HG03066 (cell line): ENCODE measurements at regions not wholly inside any gene's neighbourhood (a gene's known extent, or its start where the extent isn't known, plus 50 kb on each side); places are given as distances from the start of the nearest gene placed in this dataset.
"Not testable (repeated sequence)": the region's sequence is repeated elsewhere in the genome, so short reads cannot be mapped to it uniquely, and the experiment has no call there.

Experiments
- ATAC-seq: cut with Tn5 transposase; IDR thresholded peaks from one replicate; pipeline ENCODE4 v1.9.1; 2021; ENCODE audit warnings: low read depth; ENCODE audit not compliant: unreplicated experiment

- ATAC-seq = no peak
Observed at GRCh38 chr1:220942278-220942677, 63.0 kb downstream of the HLX start.

- not testable (repeated sequence) for ATAC-seq
Observed at GRCh38 chr1:220942914-220943313, 63.7 kb downstream of the HLX start.

DNA sequence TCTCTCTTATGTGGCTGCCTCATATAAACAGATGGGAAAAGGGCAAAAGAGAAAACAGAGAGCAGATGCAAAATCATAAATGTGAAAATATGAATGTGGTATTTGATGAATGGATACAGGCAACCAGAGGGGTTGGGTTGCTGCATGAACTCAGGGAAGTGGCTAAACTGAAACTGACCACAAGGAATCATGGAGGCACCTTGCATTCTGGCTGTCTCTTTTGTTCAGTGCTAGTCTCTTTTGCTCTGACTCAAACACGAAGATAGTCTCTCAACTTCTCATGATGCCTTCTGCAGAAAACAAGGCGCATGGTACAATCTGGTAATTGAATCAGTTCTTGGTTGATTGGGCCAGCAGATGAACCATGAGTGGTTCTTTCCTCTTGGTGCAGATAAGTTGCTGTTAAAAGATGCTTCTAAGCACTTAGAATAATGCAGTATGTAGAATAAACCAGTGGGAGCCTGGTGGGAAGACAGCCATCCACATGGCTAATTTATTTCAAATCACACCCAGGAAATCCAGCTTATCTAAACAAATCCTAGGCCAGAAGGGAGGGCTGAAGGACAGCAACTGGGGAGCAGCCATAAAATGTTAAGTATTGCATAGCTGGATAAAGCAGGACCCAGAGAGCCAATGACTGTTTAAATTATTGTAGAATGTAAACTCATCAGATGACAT, 64.2 kb downstream of the HLX start:
- ATAC-seq = no peak

- ATAC-seq = no peak
Observed at GRCh38 chr1:220950576-220950975, 71.3 kb downstream of the HLX start.

GRCh38 chr1:220952961-220953643, 73.9 kb downstream of the HLX start:
- no peak for ATAC-seq

DNA sequence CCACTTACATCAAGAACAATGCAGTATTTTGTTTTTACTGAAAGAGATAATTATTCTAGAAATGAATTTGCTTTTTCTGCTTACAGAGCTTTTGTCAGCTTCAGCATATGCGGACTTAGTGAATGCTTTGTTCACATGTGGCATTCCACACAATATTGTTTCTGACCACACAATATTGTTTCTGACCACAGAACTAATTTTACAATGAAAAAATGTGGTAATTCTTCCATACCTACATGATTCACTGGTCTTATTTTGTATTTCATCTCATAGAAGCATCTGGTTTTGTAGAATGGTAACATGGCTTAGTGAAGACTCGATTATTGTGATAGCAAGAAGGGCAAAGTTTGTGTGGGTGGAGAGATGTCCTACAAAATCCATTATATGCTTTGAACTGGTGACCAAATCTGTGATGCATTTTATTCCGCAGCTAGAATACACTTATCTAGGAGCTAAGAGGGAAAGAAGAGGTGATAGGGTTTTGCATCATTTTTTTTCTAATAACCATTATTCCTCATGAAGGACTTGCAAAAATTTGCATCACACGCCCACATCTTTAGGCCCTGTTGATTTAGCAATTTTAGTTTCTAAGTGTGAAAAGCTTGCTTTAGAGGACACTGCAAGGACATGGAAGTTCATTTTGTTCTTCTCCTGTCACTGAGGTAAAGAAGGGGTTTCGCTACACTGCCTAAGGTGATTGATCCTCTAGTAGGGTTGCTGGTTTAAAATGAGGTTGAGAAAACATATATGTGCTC, 75.3 kb downstream of the HLX start:
- ATAC-seq = no peak

- ATAC-seq = no peak
Observed at GRCh38 chr1:220955116-220955515, 75.9 kb downstream of the HLX start.

DNA sequence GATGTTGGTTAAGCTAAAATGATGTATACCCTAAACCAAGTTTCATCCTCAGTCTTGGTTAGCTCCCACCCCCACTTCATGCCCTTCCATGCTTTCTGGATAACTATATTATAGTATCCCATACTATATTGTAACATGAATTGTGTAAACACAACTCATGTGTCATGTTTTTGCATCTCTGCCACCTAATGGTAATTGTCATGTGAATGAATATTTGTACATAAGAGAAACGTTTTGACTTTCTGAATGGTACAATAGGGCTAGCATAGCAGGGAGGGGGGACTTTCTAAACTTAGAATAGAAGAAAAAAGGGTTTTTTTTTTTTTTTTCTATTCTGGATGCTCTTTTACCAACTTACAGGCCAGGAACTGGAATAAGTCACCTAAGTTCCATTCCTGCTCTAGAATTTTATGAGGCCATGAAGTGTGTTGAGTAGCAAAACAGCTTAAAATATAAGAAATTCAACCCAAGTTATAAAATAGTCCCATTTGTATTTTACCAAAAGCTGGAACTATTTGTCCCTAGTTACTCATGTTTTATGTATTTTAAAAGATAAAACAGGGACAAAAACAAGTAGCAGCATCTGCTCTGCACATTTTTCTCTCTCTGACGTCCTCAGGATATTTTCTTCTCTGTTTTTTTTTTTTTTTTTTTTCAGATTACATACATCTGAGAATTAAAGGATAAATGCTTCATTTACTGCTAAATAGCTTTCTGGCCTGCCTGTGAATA, 77.4 kb downstream of the HLX start:
- ATAC-seq = no peak

DNA sequence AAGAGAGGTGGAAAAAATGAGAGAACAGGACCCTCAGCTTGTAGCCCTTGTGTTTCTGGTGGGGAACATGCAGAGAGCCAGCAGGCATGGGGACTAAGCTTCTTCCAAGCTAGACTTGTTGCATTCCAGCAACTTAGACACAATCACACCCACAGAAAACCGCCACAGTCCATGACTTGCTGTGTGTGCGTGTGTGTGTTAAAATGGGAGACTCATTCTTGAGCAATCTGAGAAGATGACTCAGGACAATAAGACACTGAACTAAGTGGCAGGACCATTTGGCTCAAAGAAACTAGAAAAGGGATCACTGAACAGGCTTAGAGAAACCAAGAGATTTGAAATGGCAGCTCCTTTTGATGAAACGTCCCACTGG, 78.0 kb downstream of the HLX start:
- ATAC-seq = no peak

DNA sequence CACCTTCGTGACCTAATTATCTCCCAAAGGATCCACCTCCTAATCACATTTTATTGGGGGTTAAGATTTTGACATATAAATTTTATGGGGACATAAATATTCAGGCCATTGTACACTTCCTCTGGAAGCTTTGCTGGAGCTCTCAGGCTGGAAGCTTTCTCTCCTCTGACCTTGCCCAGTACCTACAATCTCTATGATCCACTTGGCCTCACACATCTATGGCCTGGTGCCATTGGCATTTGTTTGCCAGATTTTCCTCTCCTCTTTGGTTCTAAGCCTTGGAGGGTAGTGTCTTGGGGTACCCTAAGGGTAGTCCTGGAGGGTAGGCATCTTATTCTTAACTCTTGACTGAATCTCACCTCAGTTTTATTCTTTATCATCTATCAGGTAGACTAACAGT, 79.0 kb downstream of the HLX start:
- ATAC-seq = no peak

- ATAC-seq = no peak
Observed at GRCh38 chr1:220962031-220962751, 82.9 kb downstream of the HLX start.

DNA sequence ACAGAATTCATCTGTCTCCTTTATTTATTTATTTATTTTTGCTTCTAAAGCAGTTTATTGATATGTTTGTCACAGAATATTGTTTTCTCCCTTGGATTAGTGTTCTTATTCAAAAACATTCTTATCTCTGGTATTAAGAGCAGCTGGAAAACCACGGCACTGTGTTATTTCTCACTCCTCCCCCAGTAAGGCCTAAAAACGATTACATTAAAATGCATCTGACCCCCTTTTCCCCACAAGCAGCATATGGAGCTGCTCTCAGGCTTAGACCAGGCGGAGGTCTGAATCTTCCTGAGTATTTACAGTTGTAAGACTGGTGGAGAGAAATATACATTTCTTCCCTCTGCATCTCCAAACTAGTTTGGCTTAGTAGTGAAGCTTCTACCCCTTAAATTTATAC, 86.8 kb downstream of the HLX start:
- no peak for ATAC-seq

GRCh38 chr1:220966473-220966872, 87.2 kb downstream of the HLX start:
- no peak for ATAC-seq

DNA sequence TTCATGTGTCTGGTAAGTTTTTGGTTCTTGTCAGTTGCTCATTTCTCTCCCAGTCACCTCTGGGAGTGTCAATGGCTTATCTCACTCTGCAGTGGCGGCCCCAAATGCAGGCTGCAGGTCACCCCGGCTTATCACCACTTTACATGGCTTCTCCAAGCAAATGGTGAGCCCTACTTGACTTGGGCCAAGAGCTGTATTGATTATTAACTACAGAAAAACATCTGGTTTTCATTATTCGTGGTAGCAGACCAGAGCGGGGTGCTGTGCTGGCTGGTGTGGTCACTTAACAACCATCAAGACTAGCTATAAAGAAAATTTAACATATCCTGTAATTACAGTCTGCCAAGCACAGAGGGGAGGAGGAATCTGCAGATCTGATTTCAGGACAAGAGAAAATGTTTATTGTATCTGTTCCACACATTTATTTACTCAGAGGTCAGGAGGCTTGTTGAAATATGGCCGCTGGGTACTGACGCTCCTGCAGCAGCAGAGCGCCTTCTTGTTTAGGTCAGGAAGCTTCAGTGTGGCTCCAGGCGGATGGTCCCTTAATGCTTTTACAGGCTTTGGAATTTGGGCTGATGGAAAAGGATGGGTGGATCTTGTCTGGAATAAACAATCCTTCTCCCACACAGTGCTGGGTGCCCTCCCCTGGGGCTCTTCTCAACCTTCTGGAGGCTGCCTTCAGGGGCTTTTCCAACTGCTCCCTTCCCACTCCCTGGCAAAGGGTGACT, 87.8 kb downstream of the HLX start:
- no peak for ATAC-seq

DNA sequence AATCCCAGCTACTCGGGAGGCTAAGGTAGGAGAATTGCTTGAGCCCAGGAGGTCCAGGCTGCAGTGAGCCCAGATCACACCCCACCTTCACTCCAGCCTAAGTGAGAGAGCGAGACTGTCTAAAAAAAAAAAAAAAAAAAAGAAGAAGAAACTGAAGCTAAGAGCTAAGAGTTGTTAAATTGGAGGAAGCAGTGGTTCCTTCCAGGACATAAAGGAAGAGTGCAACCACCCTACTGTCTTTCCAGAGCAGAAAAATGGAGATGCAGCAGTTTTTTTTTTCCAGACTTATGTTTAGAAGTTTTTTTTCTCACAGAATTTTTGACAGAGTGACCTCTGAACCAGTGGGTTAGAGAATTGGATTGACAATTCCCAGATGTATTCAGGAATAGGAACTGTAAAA, 88.7 kb downstream of the HLX start:
- no peak for ATAC-seq

- ATAC-seq = not testable (repeated sequence)
Observed at GRCh38 chr1:220969281-220969680, 90.0 kb downstream of the HLX start.

GRCh38 chr1:220970311-220970710, 91.1 kb downstream of the HLX start:
- no peak for ATAC-seq

DNA sequence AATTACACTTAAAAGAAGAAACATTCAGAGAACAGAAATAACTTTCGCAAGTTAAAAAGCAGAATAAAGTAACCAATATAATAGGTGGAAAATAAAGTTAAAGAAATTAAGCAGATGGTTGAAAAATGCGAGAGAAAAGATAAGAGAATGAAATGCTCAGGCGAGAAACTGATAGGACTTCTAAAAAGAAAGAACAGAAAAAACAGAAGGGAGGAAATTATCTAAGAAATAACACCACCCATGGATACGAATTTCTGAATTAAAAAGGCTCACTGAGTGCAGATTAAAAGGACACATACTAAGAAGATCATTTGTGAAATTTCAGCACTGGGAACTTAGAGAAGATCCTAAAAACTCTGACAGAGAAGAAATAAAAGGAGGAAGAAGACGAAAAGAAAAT, 92.0 kb downstream of the HLX start:
- ATAC-seq = no peak

DNA sequence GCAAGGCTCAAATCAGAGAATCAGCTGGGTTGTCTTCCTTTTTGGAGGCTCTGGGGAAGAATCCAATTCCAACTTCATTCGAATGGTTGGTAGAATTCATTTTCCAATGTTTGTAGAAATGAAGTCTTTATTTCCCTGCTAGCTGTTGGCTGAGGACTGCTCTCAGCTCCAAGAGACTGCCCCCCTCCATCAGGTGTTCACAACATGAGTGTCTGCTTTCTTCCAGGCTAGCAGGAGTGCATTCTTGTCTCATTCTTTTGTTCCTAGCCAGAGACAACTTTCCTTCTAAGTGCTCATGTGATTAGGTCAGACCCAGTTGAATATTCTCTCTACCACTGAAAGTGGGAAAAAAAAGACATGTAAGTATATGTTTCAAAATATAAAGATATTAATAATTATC, 95.2 kb downstream of the HLX start:
- no peak for ATAC-seq

DNA sequence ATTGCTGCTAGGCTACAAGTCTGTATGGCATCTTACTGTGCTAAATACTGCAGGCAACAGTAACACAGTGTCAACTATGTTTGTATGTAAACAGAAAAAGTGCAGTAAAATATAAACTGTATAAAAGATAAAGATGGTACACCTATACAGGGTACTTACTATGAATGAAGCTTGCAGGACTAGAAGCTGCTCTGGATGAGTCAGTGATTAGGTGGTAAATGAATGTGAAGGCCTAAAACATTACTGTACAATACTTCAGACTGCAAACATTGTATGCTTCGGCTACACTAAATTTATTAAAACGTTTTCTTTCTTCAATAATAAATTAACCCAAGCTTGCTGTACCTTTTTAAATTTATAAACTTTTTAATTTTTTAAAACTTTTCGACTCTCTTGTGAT, 97.1 kb downstream of the HLX start:
- ATAC-seq = no peak
